SK-N-SH (cell line): ENCODE measurements at regions not wholly inside any gene's neighbourhood (a gene's known extent, or its start where the extent isn't known, plus 50 kb on each side); places are given as distances from the start of the nearest gene placed in this dataset.

Experiments used
- CTCF ChIA-PET: fragments of 300-600, 350-600 bp; formaldehyde crosslinking; extraction: SDS; loops from one replicate; lab custom pipeline; 2021; lab: Yijun Ruan, JAX
- POLR2A ChIA-PET: fragments of 350-600 bp; sonication (Branson Sonifier 250); formaldehyde crosslinking; extraction: SDS; loops from one replicate; lab custom pipeline; 2020; ENCODE audit warnings: antibody characterized with exemption, inconsistent platforms; lab: Yijun Ruan, JAX
- DNase-seq: peaks from one replicate; pipeline ENCODE4 v3.0.0; 2012
- H2AFZ ChIP-seq: fragments of 200-600 bp; sonication (generic); 2 replicates; pipeline ENCODE4 v1.8.1; 2016; ENCODE audit warnings: antibody characterized with exemption, mild to moderate bottlenecking, low read depth
- H3F3A ChIP-seq: fragments of 200-600 bp; sonication (generic); replicated peaks from 2 replicates; pipeline ENCODE3; 2016; ENCODE audit warnings: antibody characterized with exemption, mild to moderate bottlenecking; ENCODE audit not compliant: insufficient read depth
- H3K27ac ChIP-seq, 2 experiments: fragments of 200-500 bp in 1 of 2; fragments of 200-600 bp in 1 of 2; sonication (Bioruptor generic) in 1 of 2; sonication (generic), shearing (Covaris generic) in 1 of 2; 2 replicates each; pipeline versions ENCODE4 v1.5.1 to v1.6.1; 2014 to 2016; ENCODE audit warnings: low read depth in 2 of 2, inconsistent platforms in 1 of 2, low read length in 1 of 2, mild to moderate bottlenecking in 1 of 2, mixed read lengths in 1 of 2
- H3K27me3 ChIP-seq: fragments of 200-600 bp; sonication (generic), shearing (Covaris generic); 2 replicates; pipeline ENCODE4 v1.6.1; 2016; ENCODE audit warnings: mixed run types; ENCODE audit not compliant: insufficient read depth
- H3K36me3 ChIP-seq, 2 experiments: fragments of 200-500 bp in 1 of 2; fragments of 200-600 bp in 1 of 2; sonication (Bioruptor generic) in 1 of 2; sonication (generic) in 1 of 2; replicated peaks in 1 of 2; 2 replicates each; pipeline versions ENCODE3 to v1.5.1; 2014 to 2016; ENCODE audit warnings: low read length in 1 of 2, mild to moderate bottlenecking in 1 of 2; ENCODE audit not compliant: insufficient read depth in 2 of 2, control insufficient read depth in 1 of 2
- H3K4me1 ChIP-seq, 2 experiments: fragments of 200-500 bp in 1 of 2; fragments of 200-600 bp in 1 of 2; sonication (Bioruptor generic) in 1 of 2; sonication (generic), shearing (Covaris generic) in 1 of 2; 2 replicates each; pipeline versions ENCODE4 v1.5.1 to v1.6.1; 2014 to 2016; ENCODE audit warnings: low read depth in 1 of 2, low read length in 1 of 2, mixed run types in 1 of 2; ENCODE audit not compliant: insufficient read depth in 2 of 2, control insufficient read depth in 1 of 2
- H3K4me2 ChIP-seq: fragments of 200-600 bp; sonication (generic), shearing (Covaris generic); 2 replicates; pipeline ENCODE4 v1.6.1; 2017; ENCODE audit warnings: mixed run types
- H3K4me3 ChIP-seq, 2 experiments: fragments of 200-500 bp in 1 of 2; fragments of 200-600 bp in 1 of 2; sonication (Bioruptor generic) in 1 of 2; sonication (generic), shearing (Covaris generic) in 1 of 2; 2 replicates each; pipeline versions ENCODE4 v1.5.1 to v1.8.1; 2014 to 2016; ENCODE audit warnings: low read depth in 2 of 2, inconsistent platforms in 1 of 2, low read length in 1 of 2, mild to moderate bottlenecking in 1 of 2, mixed read lengths in 1 of 2, moderate library complexity in 1 of 2
- H3K79me2 ChIP-seq: fragments of 200-600 bp; sonication (generic); 2 replicates; pipeline ENCODE4 v1.8.1; 2017; ENCODE audit warnings: mild to moderate bottlenecking; ENCODE audit not compliant: insufficient read depth
- H3K9ac ChIP-seq: fragments of 200-600 bp; sonication (generic); 2 replicates; pipeline ENCODE4 v1.6.1; 2017; ENCODE audit warnings: mixed run types
- H3K9me2 ChIP-seq: fragments of 200-600 bp; sonication (generic); 2 replicates; pipeline ENCODE4 v1.6.1; 2017; ENCODE audit warnings: mixed run types
- H3K9me3 ChIP-seq: fragments of 200-600 bp; sonication (generic); 2 replicates; pipeline ENCODE4 v1.6.1; 2017; ENCODE audit warnings: mixed run types, mild to moderate bottlenecking, moderate library complexity
- H4K20me1 ChIP-seq: fragments of 200-600 bp; sonication (generic); 2 replicates; pipeline ENCODE4 v1.6.1; 2017; ENCODE audit warnings: mild to moderate bottlenecking, mixed run types; ENCODE audit not compliant: insufficient read depth
- ELF1 ChIP-seq: IDR thresholded peaks from 2 replicates; pipeline ENCODE4 v1.4.0; 2012
- FOSL2 ChIP-seq: IDR thresholded peaks from 2 replicates; pipeline ENCODE4 v1.4.0; 2012; ENCODE audit warnings: low read depth, mild to moderate bottlenecking, moderate library complexity, borderline replicate concordance
- FOXJ3 ChIP-seq: sonication (generic); formaldehyde crosslinking; IDR thresholded peaks from 2 replicates; pipeline ENCODE4 v1.5.1; 2020; ENCODE audit warnings: mild to moderate bottlenecking, missing genetic modification reagents
- FOXM1 ChIP-seq: IDR thresholded peaks from 2 replicates; pipeline ENCODE4 v1.4.0; 2012; ENCODE audit warnings: low read depth, mild to moderate bottlenecking
- GATA2 ChIP-seq: sonication (generic); formaldehyde crosslinking; IDR thresholded peaks from 2 replicates; pipeline ENCODE4 v1.5.0; 2020; ENCODE audit warnings: mild to moderate bottlenecking, missing genetic modification reagents
- JUND ChIP-seq: IDR thresholded peaks from 2 replicates; pipeline ENCODE4 v1.4.0; 2012
- MAX ChIP-seq: IDR thresholded peaks from 2 replicates; pipeline ENCODE4 v1.4.0; 2012; ENCODE audit warnings: low read depth
- MEF2A ChIP-seq: IDR thresholded peaks from 2 replicates; pipeline ENCODE4 v1.4.0; 2012; ENCODE audit warnings: low read depth, borderline replicate concordance
- PBX3 ChIP-seq: IDR thresholded peaks from 2 replicates; pipeline ENCODE4; 2012
- POLR2AphosphoS5 ChIP-seq: IDR thresholded peaks from 2 replicates; pipeline ENCODE4 v1.6.1; 2012; ENCODE audit warnings: low read depth, low read length
- RCOR1 ChIP-seq: fragments of 150-350 bp; IDR thresholded peaks from 2 replicates; pipeline ENCODE4 v1.6.1; 2017; ENCODE audit warnings: antibody characterized with exemption, low read length
- REST ChIP-seq: IDR thresholded peaks from 2 replicates; pipeline ENCODE4 v1.6.1; 2012; ENCODE audit warnings: mild to moderate bottlenecking, low read depth, low read length, moderate library complexity
- RXRA ChIP-seq: IDR thresholded peaks from 2 replicates; pipeline ENCODE4 v1.4.0; 2012; ENCODE audit warnings: low read depth, mild to moderate bottlenecking, borderline replicate concordance
- TCF12 ChIP-seq: IDR thresholded peaks from 2 replicates; pipeline ENCODE4 v1.4.0; 2012
- YY1 ChIP-seq: IDR thresholded peaks from 2 replicates; pipeline ENCODE4 v1.4.0; 2012; ENCODE audit warnings: low read depth, mild to moderate bottlenecking
- ZBTB33 ChIP-seq: IDR thresholded peaks from 2 replicates; pipeline ENCODE4 v1.4.0; 2012; ENCODE audit warnings: low read depth, borderline replicate concordance
- WGBS: methylation state at CpG from one replicate; pipeline ENCODE4 v1.1.6; 2017; ENCODE audit warnings: low lambda C conversion rate; 5-methylcytosine and 5-hydroxymethylcytosine counted together

- TF ChIP-seq JUND (no peak), MEF2A (no peak)
These were observed 597.8 kb upstream of the MBL2 start (continued) for GRCh38 chr10:53370347-53370746.

- 31% methylated on average over 2 of the region's 2 CpGs for WGBS
These were observed 589.4 kb upstream of the MBL2 start for GRCh38 chr10:53361936-53362335.

More at GRCh38 chr10:53361936-53362335, 589.4 kb upstream of the MBL2 start:
- Histone ChIP-seq H3K9me2 (no peaks in the 10 kb centered on the region), H3K4me2 (no peak overlapping the region), H3K9me3 (no peaks in the 10 kb centered on the region), H2AFZ (no peak overlapping the region), H3F3A (no peaks in the 10 kb centered on the region), H3K79me2 (no peaks in the 10 kb centered on the region), H3K4me3 (no peak overlapping the region)
- POLR2A ChIA-PET: no interaction called here
- TF ChIP-seq GATA2 (CRISPR knock-in tag): no peak
- TF ChIP-seq REST: no peak
- TF ChIP-seq RCOR1: no peak
- no peak for TF ChIP-seq FOSL2
- TF ChIP-seq PBX3: no peak
- no peak for TF ChIP-seq RXRA
- no peak for TF ChIP-seq ELF1
- TF ChIP-seq MAX: no peak
- no peak for TF ChIP-seq FOXJ3
- TF ChIP-seq ZBTB33: no peak
- no peak for TF ChIP-seq TCF12
- TF ChIP-seq POLR2AphosphoS5: no peak
- TF ChIP-seq YY1: no peak
- no peak for TF ChIP-seq MEF2A
- TF ChIP-seq FOXM1: no peak
- TF ChIP-seq, all 33 proteins: peak for 0
- no peaks in the 10 kb centered on the region for H3K36me3 ChIP-seq
- no peak overlapping the region for H3K9ac ChIP-seq
- no peak overlapping the region for H3K27ac ChIP-seq
- H3K4me1 ChIP-seq: no peaks in the 10 kb centered on the region; a peak in 2 of 4 replicates
- no peaks in the 10 kb centered on the region for H4K20me1 ChIP-seq
- CTCF ChIA-PET: no interaction called here
- H3K27me3 ChIP-seq: no peaks in the 10 kb centered on the region
- no peak for DNase-seq
